Activated CD4-positive, alpha-beta T cell treated with anti-CD3 and anti-CD28 coated beads, Interleukin-2, amount 10 ng/mL, durations not matched to agents 7 days and 5 days (primary cell): ENCODE measurements at regions not wholly inside any gene's neighbourhood (a gene's known extent, or its start where the extent isn't known, plus 50 kb on each side); places are given as distances from the start of the nearest gene placed in this dataset.
"Not testable (repeated sequence)": the region's sequence is repeated elsewhere in the genome, so short reads cannot be mapped to it uniquely, and the experiment has no call there.

Source experiments
- CTCF ChIA-PET: fragments of 350-600 bp; sonication (Branson Sonifier 250); formaldehyde crosslinking; loops from one replicate; lab custom pipeline; 2021; ENCODE audit warnings: antibody characterized with exemption; lab: Charles Lee
- POLR2A ChIA-PET: fragments of 350-600 bp; sonication (Branson Sonifier 250); formaldehyde crosslinking; loops from one replicate; lab custom pipeline; 2021; ENCODE audit warnings: antibody characterized with exemption; lab: Charles Lee
- DNase-seq: peaks from one replicate; pipeline ENCODE4 v3.0.0-alpha.2; 2020
- H3K27ac Mint-ChIP-seq: one replicate; pipeline ENCODE4 v1.8.0; 2021; ENCODE audit warnings: mild to moderate bottlenecking, moderate library complexity, mixed read lengths
- H3K27me3 Mint-ChIP-seq: one replicate; pipeline ENCODE4 v1.8.0; 2021; ENCODE audit warnings: mixed read lengths
- H3K36me3 Mint-ChIP-seq: one replicate; pipeline ENCODE4 v1.8.0; 2021; ENCODE audit warnings: low read depth, mixed read lengths
- H3K4me1 Mint-ChIP-seq: one replicate; pipeline ENCODE4 v1.8.0; 2021; ENCODE audit warnings: mixed read lengths
- H3K4me3 Mint-ChIP-seq: one replicate; pipeline ENCODE4 v1.8.0; 2021; ENCODE audit warnings: mild to moderate bottlenecking, moderate library complexity, mixed read lengths
- H3K9me3 Mint-ChIP-seq: one replicate; pipeline ENCODE4 v1.8.0; 2021; ENCODE audit warnings: mixed read lengths

DNA sequence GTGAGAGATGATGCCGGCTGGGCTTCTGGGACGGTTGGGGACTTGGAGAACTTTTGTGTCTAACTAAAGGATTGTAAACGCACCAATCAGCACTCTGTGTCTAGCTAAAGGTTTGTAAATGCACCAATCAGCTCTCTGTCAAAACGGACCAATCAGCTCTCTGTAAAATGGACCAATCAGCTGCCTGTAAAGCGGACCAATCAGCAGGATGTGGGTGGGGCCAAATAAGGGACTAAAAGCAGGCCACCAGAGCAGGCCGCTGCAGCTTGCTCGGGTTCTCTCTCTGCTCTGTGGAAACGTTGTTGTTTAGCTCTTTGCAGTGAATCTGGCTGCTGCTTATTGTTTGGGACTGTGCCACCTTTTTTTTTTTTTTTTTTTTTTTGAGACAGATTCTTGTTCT is 705.1 kb downstream of the SEMA5A start:
- H3K4me3 Mint-ChIP-seq, H3K27ac Mint-ChIP-seq, H3K4me1 Mint-ChIP-seq, H3K27me3 Mint-ChIP-seq, DNase-seq, POLR2A ChIA-PET, H3K36me3 Mint-ChIP-seq: not testable (repeated sequence)
- CTCF ChIA-PET = interaction anchor here (1.0 kb wide), 1 partner anchor 12 kb away, joined by 3 read pairs; no protein-coding TSS in a partner anchor
- peaks cover 16% of the 10 kb centered on the region for H3K9me3 Mint-ChIP-seq

DNA sequence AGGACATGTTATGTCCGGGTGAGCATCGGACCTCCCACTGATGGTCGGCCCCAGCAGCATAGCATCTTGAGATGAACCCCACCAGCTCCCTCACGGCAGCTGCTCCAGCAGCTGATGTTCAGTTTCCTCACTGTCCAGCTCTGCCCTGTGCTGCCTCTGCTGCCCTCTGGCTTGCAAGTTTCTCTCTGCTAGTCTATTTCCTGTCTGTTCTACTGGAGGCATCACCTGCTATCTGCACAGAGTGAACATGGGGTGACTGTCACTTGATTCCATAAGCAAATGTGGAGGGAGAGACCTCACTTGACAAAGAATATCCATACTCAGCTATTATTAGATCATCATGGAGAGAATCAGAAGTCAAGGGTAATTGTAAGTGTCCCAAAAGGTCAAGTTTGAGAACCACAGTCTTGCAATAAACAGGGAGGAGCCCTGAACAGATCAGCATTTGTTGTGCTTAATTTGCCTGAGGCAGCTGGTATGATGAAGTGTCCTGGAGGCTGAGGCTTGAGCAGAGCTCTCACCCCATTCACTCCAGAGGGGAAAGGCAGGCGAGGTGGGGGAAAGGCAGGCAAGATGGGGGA is 702.8 kb downstream of the SEMA5A start:
- Mint-ChIP-seq H3K27ac (no peak overlapping the region), H3K4me3 (no peak overlapping the region), H3K36me3 (no peaks in the 10 kb centered on the region), H3K27me3 (no peaks in the 10 kb centered on the region), H3K9me3 (peaks cover 16% of the 10 kb centered on the region), H3K4me1 (no peaks in the 10 kb centered on the region)
- no peak for DNase-seq
- ChIA-PET CTCF (no interaction called here), POLR2A (no interaction called here)

DNA sequence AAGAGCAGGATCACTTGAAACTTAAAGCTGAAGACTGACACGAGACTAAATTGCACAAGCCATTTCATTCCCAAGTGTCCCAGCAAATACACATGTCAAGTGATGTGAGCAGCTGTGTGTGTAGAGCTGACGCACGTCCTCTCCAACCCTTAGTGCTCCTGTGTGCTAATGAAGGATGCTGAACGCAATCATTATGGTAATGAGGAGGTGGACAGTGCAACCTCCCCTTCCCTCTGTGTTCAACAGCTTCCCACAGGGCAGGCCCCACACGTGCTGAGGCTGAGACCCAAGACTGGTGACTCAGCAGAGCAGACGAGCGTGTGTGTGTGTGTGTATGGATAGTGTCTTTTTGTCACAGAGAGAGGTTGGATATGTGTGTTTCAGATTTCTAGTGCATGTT is 702.1 kb downstream of the SEMA5A start:
- DNase-seq = no peak
- H3K4me3 Mint-ChIP-seq = no peak overlapping the region
- POLR2A ChIA-PET = no interaction called here

DNA sequence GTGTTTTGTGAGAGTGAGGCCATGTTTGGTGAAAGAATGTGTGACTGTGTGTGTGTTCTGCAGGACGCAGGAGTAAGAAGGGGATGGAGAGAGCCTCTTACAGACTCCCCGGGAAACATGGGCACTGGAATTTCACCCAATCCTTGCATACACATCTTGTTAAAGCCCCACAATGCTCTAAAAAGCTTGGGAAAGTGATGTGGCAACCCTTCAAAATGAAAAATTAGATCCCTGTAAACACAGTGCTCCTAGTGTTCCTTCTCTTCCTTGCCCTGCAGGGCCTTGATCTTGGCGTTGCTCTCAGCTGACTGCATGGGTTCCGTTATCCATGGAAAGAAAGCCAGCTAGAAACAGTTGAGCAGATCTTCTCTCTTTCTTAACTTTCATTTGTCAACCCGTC is 701.7 kb downstream of the SEMA5A start:
- H3K36me3 Mint-ChIP-seq = no peaks in the 10 kb centered on the region
- no peak for DNase-seq
- no peaks in the 10 kb centered on the region for H3K27me3 Mint-ChIP-seq
- peaks cover 11% of the 10 kb centered on the region for H3K9me3 Mint-ChIP-seq
- H3K4me3 Mint-ChIP-seq = no peak overlapping the region
- H3K4me1 Mint-ChIP-seq = no peaks in the 10 kb centered on the region
- H3K27ac Mint-ChIP-seq = no peak overlapping the region
- POLR2A ChIA-PET = no interaction called here
- CTCF ChIA-PET = no interaction called here

More for the DNA sequence above, 702.1 kb downstream of the SEMA5A start:
- Mint-ChIP-seq H3K36me3 (no peaks in the 10 kb centered on the region), H3K9me3 (peaks cover 11% of the 10 kb centered on the region), H3K4me1 (no peaks in the 10 kb centered on the region), H3K27me3 (no peaks in the 10 kb centered on the region), H3K27ac (no peak overlapping the region)
- CTCF ChIA-PET = no interaction called here

DNA sequence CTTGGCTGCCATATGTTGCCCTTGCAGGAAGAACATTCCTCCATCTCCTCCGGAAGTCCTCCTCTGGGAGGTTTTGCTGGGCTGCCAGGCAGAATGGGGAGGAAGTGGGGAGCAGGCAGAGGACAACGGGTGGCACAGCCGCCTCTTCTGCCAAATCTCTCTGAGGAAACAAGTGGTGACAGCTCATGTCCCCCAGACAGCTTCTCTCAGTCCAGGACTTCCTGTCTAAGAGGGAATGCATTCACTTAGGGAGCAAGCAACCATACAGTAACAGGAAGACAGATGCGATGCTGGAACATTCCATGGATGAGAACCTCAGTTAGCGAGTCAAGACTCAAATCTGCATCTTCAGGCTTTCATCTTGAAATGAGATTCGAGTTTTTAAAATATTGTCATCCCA is 701.0 kb downstream of the SEMA5A start:
- no peaks in the 10 kb centered on the region for H3K4me1 Mint-ChIP-seq
- no peak for DNase-seq
- peaks cover 9% of the 10 kb centered on the region for H3K9me3 Mint-ChIP-seq
- H3K4me3 Mint-ChIP-seq = no peak overlapping the region
- ChIA-PET POLR2A (no interaction called here), CTCF (no interaction called here)
- H3K27ac Mint-ChIP-seq = no peak overlapping the region
- H3K27me3 Mint-ChIP-seq = no peaks in the 10 kb centered on the region
- H3K36me3 Mint-ChIP-seq = no peaks in the 10 kb centered on the region

DNA sequence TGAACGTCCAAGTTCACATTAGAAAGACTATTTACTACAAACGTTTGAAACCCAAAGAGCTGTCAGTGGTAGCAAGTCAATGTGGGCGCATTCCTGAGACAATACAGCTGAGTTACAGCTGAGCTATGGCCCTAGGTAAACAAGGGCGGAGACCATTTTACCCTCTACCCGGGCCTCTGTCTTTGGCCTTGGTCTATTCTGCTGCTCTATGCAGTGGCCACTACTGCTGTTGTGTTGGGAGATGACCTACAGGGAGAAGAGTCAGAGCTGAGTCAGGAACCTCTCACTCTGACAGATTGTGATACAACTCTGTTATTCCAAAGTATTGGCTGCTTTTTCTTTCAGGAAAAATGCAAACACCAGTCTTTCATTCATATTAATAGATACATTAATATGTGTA is 700.6 kb downstream of the SEMA5A start:
- Mint-ChIP-seq H3K4me1 (no peaks in the 10 kb centered on the region), H3K9me3 (peaks cover 7% of the 10 kb centered on the region), H3K27me3 (no peaks in the 10 kb centered on the region), H3K27ac (no peak overlapping the region), H3K4me3 (no peak overlapping the region), H3K36me3 (no peaks in the 10 kb centered on the region)
- ChIA-PET POLR2A (no interaction called here), CTCF (no interaction called here)
- no peak for DNase-seq

DNA sequence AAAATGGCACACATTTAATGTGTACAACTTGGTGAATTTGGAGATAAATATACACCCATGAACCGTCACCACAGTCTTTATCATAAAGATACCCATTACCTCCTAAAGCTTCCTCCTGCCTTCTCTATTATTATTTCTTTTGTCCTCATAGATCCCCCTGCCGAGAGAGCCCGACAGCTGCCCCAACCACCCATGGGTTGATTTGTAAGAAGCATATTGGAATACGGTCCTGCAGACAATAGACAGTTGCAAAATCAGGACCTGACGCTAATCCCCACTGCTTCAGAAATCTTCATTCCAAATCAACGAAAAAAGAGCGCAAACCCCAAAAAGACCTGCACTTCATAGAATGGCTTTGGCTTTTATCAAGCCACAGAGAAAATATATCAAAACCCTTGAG is 697.5 kb downstream of the SEMA5A start:
- Mint-ChIP-seq H3K9me3 (peaks cover 5% of the 10 kb centered on the region), H3K36me3 (no peaks in the 10 kb centered on the region), H3K27me3 (no peaks in the 10 kb centered on the region), H3K4me1 (no peaks in the 10 kb centered on the region), H3K27ac (no peak overlapping the region), H3K4me3 (no peak overlapping the region)
- POLR2A ChIA-PET = no interaction called here
- CTCF ChIA-PET = no interaction called here
- DNase-seq = no peak

DNA sequence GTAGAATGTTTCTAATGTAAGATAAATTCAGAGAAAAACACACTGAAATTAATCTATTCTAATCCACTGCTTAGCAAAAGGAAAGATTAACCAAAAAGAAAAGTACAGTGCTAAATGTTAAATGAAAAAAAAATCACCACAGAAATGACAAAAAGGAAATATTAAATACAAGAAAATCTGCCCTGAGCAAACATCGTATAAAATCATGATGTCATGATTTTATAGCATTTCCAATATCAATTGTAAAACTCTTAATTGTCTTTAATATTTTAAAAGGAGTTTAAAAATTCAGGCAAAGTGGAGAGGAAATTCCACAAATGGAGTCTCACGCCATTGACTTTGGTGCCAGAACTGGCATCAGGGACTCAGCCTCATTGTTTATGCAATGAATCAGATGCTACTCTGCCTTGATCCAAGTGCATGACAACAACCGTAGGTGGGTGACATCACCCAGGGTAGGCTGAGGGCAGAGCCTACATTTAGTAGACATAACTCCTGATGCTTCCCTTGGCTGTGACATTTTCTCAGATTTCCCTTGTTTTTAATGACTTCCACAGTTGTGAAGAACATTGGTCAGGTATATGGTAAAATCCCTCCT is 696.8 kb downstream of the SEMA5A start:
- ChIA-PET POLR2A (no interaction called here), CTCF (no interaction called here)
- Mint-ChIP-seq H3K27ac (peak overlapping the region; percentile 41), H3K4me1 (no peaks in the 10 kb centered on the region), H3K9me3 (peaks cover 6% of the 10 kb centered on the region), H3K4me3 (no peak overlapping the region), H3K27me3 (no peaks in the 10 kb centered on the region), H3K36me3 (no peaks in the 10 kb centered on the region)
- no peak for DNase-seq

DNA sequence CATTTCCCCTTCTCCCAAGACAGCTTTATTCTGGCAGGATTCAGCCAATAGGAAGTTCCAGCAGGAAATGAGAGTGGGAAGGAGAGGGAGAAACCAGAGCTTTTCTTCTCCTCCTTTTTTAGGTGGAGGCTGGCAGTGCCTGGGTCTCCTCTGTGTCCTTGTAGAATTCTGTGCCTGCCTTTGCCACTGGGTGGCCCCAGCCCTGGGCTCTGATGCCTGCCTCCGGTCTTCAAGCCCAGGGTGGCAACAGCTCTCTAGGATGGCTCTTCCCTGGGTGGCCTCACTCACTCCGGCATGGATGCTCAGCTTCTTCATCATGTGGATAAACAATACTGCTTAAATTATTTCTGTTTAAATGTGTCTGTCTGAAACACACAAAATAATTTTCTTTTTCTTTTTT is 694.8 kb downstream of the SEMA5A start:
- no peak overlapping the region for H3K27ac Mint-ChIP-seq
- no peaks in the 10 kb centered on the region for H3K4me1 Mint-ChIP-seq
- POLR2A ChIA-PET = no interaction called here
- no peak for DNase-seq
- H3K4me3 Mint-ChIP-seq = no peak overlapping the region
- no peaks in the 10 kb centered on the region for H3K36me3 Mint-ChIP-seq
- H3K27me3 Mint-ChIP-seq = no peaks in the 10 kb centered on the region
- H3K9me3 Mint-ChIP-seq = peaks cover 6% of the 10 kb centered on the region
- CTCF ChIA-PET = no interaction called here

DNA sequence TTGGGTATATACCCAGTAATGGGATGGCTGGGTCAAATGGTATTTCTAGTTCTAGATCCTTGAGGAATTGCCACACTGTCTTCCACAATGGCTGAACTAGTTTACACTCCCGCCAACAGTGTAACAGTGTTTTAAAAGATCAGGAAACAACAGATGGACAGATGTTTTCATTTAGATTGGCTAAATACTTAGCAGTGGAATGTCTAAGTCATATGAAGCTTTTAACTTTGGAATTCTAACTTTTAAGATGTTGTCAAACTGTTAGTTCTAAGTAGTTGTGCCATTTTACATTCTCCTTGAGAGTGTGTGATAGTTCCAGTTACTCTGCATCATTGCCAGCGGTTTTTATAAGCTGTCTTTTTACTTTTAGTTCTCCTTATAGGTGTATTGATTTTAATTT is 688.8 kb downstream of the SEMA5A start:
- no peaks in the 10 kb centered on the region for H3K4me1 Mint-ChIP-seq
- H3K36me3 Mint-ChIP-seq = no peaks in the 10 kb centered on the region
- H3K27me3 Mint-ChIP-seq = no peaks in the 10 kb centered on the region
- H3K9me3 Mint-ChIP-seq = peaks cover 6% of the 10 kb centered on the region
- ChIA-PET POLR2A (no interaction called here), CTCF (no interaction called here)
- DNase-seq = no peak
- H3K27ac Mint-ChIP-seq = no peak overlapping the region
- H3K4me3 Mint-ChIP-seq = no peak overlapping the region

DNA sequence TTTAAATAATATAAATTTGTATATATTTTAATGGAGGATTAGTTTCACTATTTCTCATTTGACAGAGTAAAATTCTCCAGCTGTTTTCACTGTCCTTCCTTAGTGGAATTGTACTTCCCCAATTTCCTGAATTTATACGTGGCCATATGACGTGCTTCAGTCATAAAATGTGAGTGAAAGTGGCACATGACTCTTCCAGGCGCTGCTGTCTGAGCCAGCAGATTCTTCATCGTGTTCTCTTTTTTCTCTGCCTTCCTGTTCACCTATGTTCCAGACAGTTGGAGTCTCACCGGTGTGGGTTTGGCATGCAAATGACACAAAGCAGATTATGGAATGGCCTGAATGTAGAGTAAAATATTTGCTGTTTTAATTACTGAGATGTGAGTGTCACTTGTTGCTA is 684.1 kb downstream of the SEMA5A start:
- Mint-ChIP-seq H3K27ac (no peak overlapping the region), H3K27me3 (no peaks in the 10 kb centered on the region), H3K4me3 (no peak overlapping the region), H3K4me1 (no peaks in the 10 kb centered on the region), H3K36me3 (no peaks in the 10 kb centered on the region), H3K9me3 (no peaks in the 10 kb centered on the region)
- POLR2A ChIA-PET = no interaction called here
- no peak for DNase-seq
- CTCF ChIA-PET = no interaction called here

DNA sequence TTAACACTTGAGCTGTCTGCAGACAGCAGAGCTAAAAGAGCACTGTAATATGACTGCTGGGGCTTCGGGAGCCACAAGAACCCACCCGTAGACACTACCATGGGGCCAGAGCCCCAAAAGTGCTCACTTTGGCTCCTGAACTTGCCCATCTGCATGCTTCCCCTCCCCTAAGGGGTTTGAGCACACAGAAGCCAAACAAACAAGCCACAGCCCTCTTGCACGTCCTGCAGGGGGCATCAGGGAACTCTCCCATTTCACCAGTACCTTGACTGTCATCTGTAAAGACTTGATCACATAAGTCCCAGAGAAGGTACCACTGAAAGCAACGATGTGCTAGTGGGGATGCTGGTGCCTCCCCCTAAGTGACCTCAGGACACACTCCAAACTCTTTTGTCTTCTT is 681.8 kb downstream of the SEMA5A start:
- Mint-ChIP-seq H3K9me3 (no peaks in the 10 kb centered on the region), H3K36me3 (no peaks in the 10 kb centered on the region), H3K27me3 (no peaks in the 10 kb centered on the region), H3K4me3 (no peak overlapping the region), H3K27ac (no peak overlapping the region), H3K4me1 (no peaks in the 10 kb centered on the region)
- ChIA-PET POLR2A (no interaction called here), CTCF (no interaction called here)
- DNase-seq = no peak

DNA sequence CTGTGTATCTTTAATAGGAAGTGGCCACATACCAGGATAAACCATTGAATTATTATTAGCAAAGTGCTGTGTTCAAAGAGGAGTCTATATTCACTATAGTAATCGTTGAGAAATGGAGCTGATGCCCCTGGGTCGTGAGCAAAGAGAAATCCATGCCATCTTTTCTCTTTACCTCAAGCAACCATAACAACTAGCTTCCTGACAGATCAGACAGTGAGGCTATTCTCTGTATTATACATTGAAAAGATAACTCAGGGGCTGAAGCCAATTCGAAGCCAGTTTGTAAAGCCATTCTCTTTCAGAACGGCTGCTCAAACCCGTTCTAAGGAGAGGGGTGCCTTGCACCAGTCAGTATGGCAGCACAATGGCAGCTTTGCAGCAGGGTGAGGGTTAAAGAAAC is 680.6 kb downstream of the SEMA5A start:
- H3K27me3 Mint-ChIP-seq = no peaks in the 10 kb centered on the region
- H3K9me3 Mint-ChIP-seq = no peaks in the 10 kb centered on the region
- CTCF ChIA-PET = no interaction called here
- H3K27ac Mint-ChIP-seq = no peak overlapping the region
- H3K36me3 Mint-ChIP-seq = no peaks in the 10 kb centered on the region
- no peak for DNase-seq
- no peak overlapping the region for H3K4me3 Mint-ChIP-seq
- H3K4me1 Mint-ChIP-seq = no peaks in the 10 kb centered on the region
- POLR2A ChIA-PET = no interaction called here

DNA sequence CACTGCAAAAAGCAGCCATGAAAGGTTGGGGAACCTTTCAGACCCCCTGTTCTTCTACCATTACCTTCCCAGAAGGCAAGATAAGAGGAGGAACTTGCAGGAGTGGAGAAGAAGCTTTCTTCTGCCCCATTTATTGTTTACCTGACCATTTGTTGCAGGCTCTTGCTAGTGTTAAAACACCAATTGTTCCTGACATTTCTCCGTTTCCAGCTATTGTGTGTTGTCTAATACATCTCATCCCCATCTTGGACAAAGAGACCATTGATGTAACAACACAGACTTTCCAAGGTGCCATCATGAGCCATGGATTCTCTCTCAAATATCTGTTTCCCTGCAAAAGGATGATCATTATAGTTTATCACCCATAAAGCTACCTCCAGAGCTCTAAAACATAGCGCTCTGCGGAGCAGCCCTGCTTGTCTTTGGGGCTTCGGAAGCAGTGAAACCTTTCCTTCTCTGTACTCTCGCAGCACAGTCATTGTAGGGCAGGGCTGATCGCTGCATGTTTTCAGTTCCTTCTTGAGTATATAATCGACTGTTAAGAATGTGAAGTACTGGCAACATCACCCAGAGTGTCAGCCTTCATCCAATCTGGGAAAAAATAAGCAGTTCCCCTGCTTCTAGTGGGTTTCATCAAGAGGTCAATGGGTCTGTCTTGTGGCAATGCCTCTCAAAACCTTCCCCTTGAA is 680.0 kb downstream of the SEMA5A start:
- H3K27me3 Mint-ChIP-seq = no peaks in the 10 kb centered on the region
- CTCF ChIA-PET = no interaction called here
- POLR2A ChIA-PET = no interaction called here
- no peaks in the 10 kb centered on the region for H3K4me1 Mint-ChIP-seq
- H3K27ac Mint-ChIP-seq = no peak overlapping the region
- H3K4me3 Mint-ChIP-seq = no peak overlapping the region
- no peaks in the 10 kb centered on the region for H3K36me3 Mint-ChIP-seq
- peaks cover 2% of the 10 kb centered on the region for H3K9me3 Mint-ChIP-seq
- no peak for DNase-seq
